B cell (primary cell): ENCODE measurements at regions not wholly inside any gene's neighbourhood (a gene's known extent, or its start where the extent isn't known, plus 50 kb on each side); places are given as distances from the start of the nearest gene placed in this dataset.

ENCODE experiments used
- EZH2 ChIP-seq: IDR thresholded peaks from 2 replicates; pipeline ENCODE4 v1.6.1; 2012; ENCODE audit warnings: borderline replicate concordance, low read depth, mild to moderate bottlenecking, moderate library complexity, low read length; ENCODE audit not compliant: insufficient read depth, poor library complexity, severe bottlenecking
- TF ChIP-seq, protein P1 (sequence below): fragments of 200-600 bp; IDR thresholded peaks from one replicate; pipeline ENCODE4 v1.8.0; 2022; ENCODE audit warnings: antibody characterized with exemption, mild to moderate bottlenecking

DNA sequence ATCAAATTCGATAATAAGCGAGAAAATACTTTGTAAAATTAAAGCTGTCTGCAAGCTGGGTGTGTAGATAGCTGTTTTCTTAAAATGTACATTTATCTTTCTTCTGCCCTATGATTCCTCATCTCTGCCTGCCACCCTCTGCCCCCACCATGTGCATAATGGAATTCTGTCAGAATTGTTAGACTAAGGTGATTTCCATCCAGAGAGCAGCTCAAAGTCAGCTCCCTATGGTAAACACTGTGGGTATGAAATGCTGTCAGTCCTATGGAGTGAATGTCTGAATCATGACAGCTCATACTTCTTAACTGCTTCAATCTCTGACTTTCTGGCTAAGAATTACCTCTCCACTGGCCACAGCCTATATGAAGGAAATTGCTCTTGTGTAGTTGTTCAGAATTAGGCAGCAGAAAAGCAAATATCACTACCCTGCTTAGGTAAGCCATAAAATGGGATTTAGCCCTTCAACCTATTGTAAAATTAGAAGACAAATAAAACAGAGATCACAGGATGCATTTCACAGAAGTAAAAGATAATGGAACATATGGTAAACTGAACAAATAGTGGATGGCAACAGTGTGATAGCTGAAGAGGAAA lies 137.7 kb downstream of the CD8B2 start:
- TF ChIP-seq, protein P1, sequence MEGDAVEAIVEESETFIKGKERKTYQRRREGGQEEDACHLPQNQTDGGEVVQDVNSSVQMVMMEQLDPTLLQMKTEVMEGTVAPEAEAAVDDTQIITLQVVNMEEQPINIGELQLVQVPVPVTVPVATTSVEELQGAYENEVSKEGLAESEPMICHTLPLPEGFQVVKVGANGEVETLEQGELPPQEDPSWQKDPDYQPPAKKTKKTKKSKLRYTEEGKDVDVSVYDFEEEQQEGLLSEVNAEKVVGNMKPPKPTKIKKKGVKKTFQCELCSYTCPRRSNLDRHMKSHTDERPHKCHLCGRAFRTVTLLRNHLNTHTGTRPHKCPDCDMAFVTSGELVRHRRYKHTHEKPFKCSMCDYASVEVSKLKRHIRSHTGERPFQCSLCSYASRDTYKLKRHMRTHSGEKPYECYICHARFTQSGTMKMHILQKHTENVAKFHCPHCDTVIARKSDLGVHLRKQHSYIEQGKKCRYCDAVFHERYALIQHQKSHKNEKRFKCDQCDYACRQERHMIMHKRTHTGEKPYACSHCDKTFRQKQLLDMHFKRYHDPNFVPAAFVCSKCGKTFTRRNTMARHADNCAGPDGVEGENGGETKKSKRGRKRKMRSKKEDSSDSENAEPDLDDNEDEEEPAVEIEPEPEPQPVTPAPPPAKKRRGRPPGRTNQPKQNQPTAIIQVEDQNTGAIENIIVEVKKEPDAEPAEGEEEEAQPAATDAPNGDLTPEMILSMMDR: no peak
- TF ChIP-seq EZH2: no peak
